CD14-positive monocyte (primary cell): ENCODE measurements at regions not wholly inside any gene's neighbourhood (a gene's known extent, or its start where the extent isn't known, plus 50 kb on each side); places are given as distances from the start of the nearest gene placed in this dataset.
A peak's percentile ranks its signal among the peaks of the same experiment; 100 is the strongest.

Experiments used
- DNase-seq, 3 donors: peaks; one replicate each; pipeline ENCODE4 v3.0.0-alpha.2; 2011 to 2022
- H2AFZ ChIP-seq: 2 replicates; pipeline ENCODE4 v1.6.0; 2012; ENCODE audit warnings: mild to moderate bottlenecking, low read depth, low read length, inconsistent platforms; ENCODE audit not compliant: insufficient read depth, poor library complexity, severe bottlenecking
- H3K27ac ChIP-seq, 2 donors: 1 replicate in 1 of 2; 2 replicates in 1 of 2; pipeline ENCODE4 v1.5.1; 2012 to 2013; ENCODE audit warnings: low read length in 2 of 2, control low read depth in 1 of 2, inconsistent platforms in 1 of 2, low read depth in 1 of 2, mild to moderate bottlenecking in 1 of 2
- H3K27me3 ChIP-seq, 2 donors: one replicate each; pipeline versions ENCODE4 v1.6.0 to v1.6.1; 2011 to 2013; ENCODE audit warnings: low read length in 2 of 2; ENCODE audit not compliant: control insufficient read depth in 2 of 2, insufficient read depth in 2 of 2
- H3K36me3 ChIP-seq, 2 donors: replicated peaks in 1 of 2; 1 replicate in 1 of 2; 2 replicates in 1 of 2; pipeline versions ENCODE4 v1.5.1 to v1.6.1; 2012 to 2013; ENCODE audit warnings: low read length in 2 of 2, control low read depth in 1 of 2, inconsistent platforms in 1 of 2, mild to moderate bottlenecking in 1 of 2; ENCODE audit not compliant: insufficient read depth in 2 of 2, control insufficient read depth in 1 of 2
- H3K4me1 ChIP-seq, 2 donors: 1 replicate in 1 of 2; 2 replicates in 1 of 2; pipeline versions ENCODE4 v1.5.1 to v1.6.1; 2012 to 2013; ENCODE audit warnings: low read length in 2 of 2, control low read depth in 1 of 2, inconsistent platforms in 1 of 2, mild to moderate bottlenecking in 1 of 2, moderate library complexity in 1 of 2; ENCODE audit not compliant: insufficient read depth in 2 of 2, control insufficient read depth in 1 of 2
- H3K4me2 ChIP-seq: replicated peaks from 2 replicates; pipeline ENCODE3; 2012; ENCODE audit warnings: low read length, moderate library complexity, mild to moderate bottlenecking; ENCODE audit not compliant: poor library complexity, severe bottlenecking; ENCODE audit errors: extremely low read depth
- H3K4me3 ChIP-seq, 3 experiments: fragments of 200-600 bp in 1 of 3; sonication (generic) in 1 of 3; replicated peaks in 1 of 3; 1 replicate in 2 of 3; 2 replicates in 1 of 3; pipeline ENCODE4 v1.5.1; 2011 to 2013; ENCODE audit warnings: low read length in 3 of 3, mild to moderate bottlenecking in 3 of 3, control low read depth in 2 of 3, low read depth in 2 of 3, inconsistent platforms in 1 of 3, moderate library complexity in 1 of 3
- H3K79me2 ChIP-seq: 2 replicates; pipeline ENCODE4 v1.6.0; 2012; ENCODE audit warnings: mild to moderate bottlenecking, control low read depth, inconsistent platforms, low read length, moderate library complexity; ENCODE audit not compliant: insufficient read depth
- H3K9ac ChIP-seq: 2 replicates; pipeline ENCODE4 v1.6.0; 2017; ENCODE audit warnings: low read length, mild to moderate bottlenecking; ENCODE audit not compliant: insufficient read depth, poor library complexity, severe bottlenecking
- H3K9me3 ChIP-seq, 2 donors: replicated peaks in 1 of 2; 1 replicate in 1 of 2; 2 replicates in 1 of 2; pipeline versions ENCODE4 v1.5.1 to v1.6.1; 2012 to 2013; ENCODE audit warnings: low read length in 2 of 2, control low read depth in 1 of 2; ENCODE audit not compliant: control insufficient read depth in 1 of 2, insufficient read depth in 1 of 2
- H4K20me1 ChIP-seq: 2 replicates; pipeline ENCODE4 v1.6.0; 2012; ENCODE audit warnings: mild to moderate bottlenecking, low read length, control low read depth, moderate library complexity; ENCODE audit not compliant: insufficient read depth
- H3K27ac Mint-ChIP-seq, 7 donors: one replicate each; pipeline ENCODE4 v1.8.0; 2020; ENCODE audit warnings: mild to moderate bottlenecking in 7 of 7, mixed read lengths in 7 of 7, moderate library complexity in 6 of 7, inconsistent platforms in 2 of 7
- H3K27me3 Mint-ChIP-seq, 3 donors: one replicate each; pipeline ENCODE4 v1.8.0; 2021 to 2022; ENCODE audit warnings: low read depth in 3 of 3, mild to moderate bottlenecking in 3 of 3, mixed read lengths in 3 of 3, moderate library complexity in 3 of 3, inconsistent platforms in 1 of 3
- H3K36me3 Mint-ChIP-seq, 2 donors: one replicate each; pipeline ENCODE4 v1.8.0; 2020; ENCODE audit warnings: mixed read lengths in 2 of 2, inconsistent platforms in 1 of 2, mild to moderate bottlenecking in 1 of 2
- H3K4me1 Mint-ChIP-seq: one replicate; pipeline ENCODE4 v1.8.0; 2020; ENCODE audit warnings: mild to moderate bottlenecking, mixed read lengths
- H3K4me3 Mint-ChIP-seq, 2 donors: one replicate each; pipeline ENCODE4 v1.8.0; 2020; ENCODE audit warnings: mild to moderate bottlenecking in 2 of 2, mixed read lengths in 2 of 2, moderate library complexity in 1 of 2
- H3K9me3 Mint-ChIP-seq, 7 donors: one replicate each; pipeline ENCODE4 v1.8.0; 2020 to 2022; ENCODE audit warnings: mixed read lengths in 7 of 7, mild to moderate bottlenecking in 6 of 7, moderate library complexity in 6 of 7, inconsistent platforms in 2 of 7
- WGBS: methylation state at CpG from one replicate; pipeline ENCODE4 v1.1.5; 2013; ENCODE audit warnings: missing lambda C conversion rate; ENCODE audit not compliant: insufficient coverage; 5-methylcytosine and 5-hydroxymethylcytosine counted together
- intact Hi-C, 2 donors: fragments of 100-400 bp; cut with micrococcal nuclease; formaldehyde crosslinking; loops; one replicate each; pipeline versions ENCODE4 v1.15.0 to v1.15.1; 2023
- TF ChIP-seq, protein P1 (sequence below): fragments of 200-600 bp; IDR thresholded peaks from one replicate; pipeline ENCODE4 v1.8.0; 2022; ENCODE audit warnings: antibody characterized with exemption, mild to moderate bottlenecking

- no peak overlapping the region for H3K27ac ChIP-seq
- no peaks in the 10 kb centered on the region for H3K9me3 ChIP-seq
- Mint-ChIP-seq H3K36me3 (no peaks in the 10 kb centered on the region), H3K4me1 (no peaks in the 10 kb centered on the region), H3K27me3 (peaks cover 0 to 2% (median 2%) of the 10 kb centered on the region in 3 donors), H3K9me3 (no peaks in the 10 kb centered on the region), H3K4me3 (no peak overlapping the region), H3K27ac (no peak overlapping the region)
- intact Hi-C loops: no loop called here
- no peaks in the 10 kb centered on the region for H3K4me1 ChIP-seq
- no peak for DNase-seq
- H3K9ac ChIP-seq: no peak overlapping the region
- H3K36me3 ChIP-seq: no peaks in the 10 kb centered on the region
- no peak overlapping the region for H2AFZ ChIP-seq
- WGBS: no CpG with 5 or more reads among the region's 1 CpG
- no peaks in the 10 kb centered on the region for H3K27me3 ChIP-seq
- no peaks in the 10 kb centered on the region for H4K20me1 ChIP-seq
- no peak overlapping the region for H3K4me3 ChIP-seq
- no peaks in the 10 kb centered on the region for H3K79me2 ChIP-seq
- TF ChIP-seq, protein P1, sequence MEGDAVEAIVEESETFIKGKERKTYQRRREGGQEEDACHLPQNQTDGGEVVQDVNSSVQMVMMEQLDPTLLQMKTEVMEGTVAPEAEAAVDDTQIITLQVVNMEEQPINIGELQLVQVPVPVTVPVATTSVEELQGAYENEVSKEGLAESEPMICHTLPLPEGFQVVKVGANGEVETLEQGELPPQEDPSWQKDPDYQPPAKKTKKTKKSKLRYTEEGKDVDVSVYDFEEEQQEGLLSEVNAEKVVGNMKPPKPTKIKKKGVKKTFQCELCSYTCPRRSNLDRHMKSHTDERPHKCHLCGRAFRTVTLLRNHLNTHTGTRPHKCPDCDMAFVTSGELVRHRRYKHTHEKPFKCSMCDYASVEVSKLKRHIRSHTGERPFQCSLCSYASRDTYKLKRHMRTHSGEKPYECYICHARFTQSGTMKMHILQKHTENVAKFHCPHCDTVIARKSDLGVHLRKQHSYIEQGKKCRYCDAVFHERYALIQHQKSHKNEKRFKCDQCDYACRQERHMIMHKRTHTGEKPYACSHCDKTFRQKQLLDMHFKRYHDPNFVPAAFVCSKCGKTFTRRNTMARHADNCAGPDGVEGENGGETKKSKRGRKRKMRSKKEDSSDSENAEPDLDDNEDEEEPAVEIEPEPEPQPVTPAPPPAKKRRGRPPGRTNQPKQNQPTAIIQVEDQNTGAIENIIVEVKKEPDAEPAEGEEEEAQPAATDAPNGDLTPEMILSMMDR: peak; percentile 11
- no peak overlapping the region for H3K4me2 ChIP-seq
These were observed 335.7 kb upstream of the FSTL5 start for GRCh38 chr4:162499478-162499877.

- DNase-seq: no peak
These were observed 334.4 kb upstream of the FSTL5 start for GRCh38 chr4:162498168-162498567.

More at GRCh38 chr4:162498168-162498567, 334.4 kb upstream of the FSTL5 start:
- H3K36me3 Mint-ChIP-seq: no peaks in the 10 kb centered on the region
- intact Hi-C loops: no loop called here
- H3K9me3 ChIP-seq: no peaks in the 10 kb centered on the region
- no peaks in the 10 kb centered on the region for H3K36me3 ChIP-seq
- H3K27ac ChIP-seq: no peak overlapping the region
- H3K9ac ChIP-seq: no peak overlapping the region
- H3K27me3 ChIP-seq: no peaks in the 10 kb centered on the region
- H3K4me3 Mint-ChIP-seq: peak overlapping the region in 1 of 2 donors; percentile 30
- H3K9me3 Mint-ChIP-seq: no peaks in the 10 kb centered on the region
- no peaks in the 10 kb centered on the region for H3K79me2 ChIP-seq
- peaks cover 0 to 2% (median 2%) of the 10 kb centered on the region in 3 donors for H3K27me3 Mint-ChIP-seq
- TF ChIP-seq, protein P1: no peak
- no peaks in the 10 kb centered on the region for H4K20me1 ChIP-seq
- 100% methylated on average over 1 of the region's 2 CpGs for WGBS
- no peaks in the 10 kb centered on the region for H3K4me1 ChIP-seq
- no peak overlapping the region for H3K4me2 ChIP-seq
- H3K27ac Mint-ChIP-seq: no peak overlapping the region
- H2AFZ ChIP-seq: no peak overlapping the region
- no peaks in the 10 kb centered on the region for H3K4me1 Mint-ChIP-seq
- H3K4me3 ChIP-seq: no peak overlapping the region
